ENCODE measurements at regions not wholly inside any gene's neighbourhood (a gene's known extent, or its start where the extent isn't known, plus 50 kb on each side); places are given as distances from the start of the nearest gene placed in this dataset.
A peak's percentile ranks its signal among the peaks of the same experiment; 100 is the strongest.

- no peak for TF ChIP-seq GLMP (CRISPR knock-in tag; IDR thresholded peaks at IDR 0.05; ENCODE audit: borderline replicate concordance)
- TF ChIP-seq TOE1 (CRISPR knock-in tag; IDR thresholded peaks at IDR 0.05) = no peak
- TF ChIP-seq ZNF282 (IDR thresholded peaks at IDR 0.05; ENCODE audit: partially characterized antibody) = no peak
- TF ChIP-seq NR2F2 (IDR thresholded peaks at IDR 0.05; ENCODE audit: borderline replicate concordance, low read depth) = no peak
- TF ChIP-seq ZNF589 (CRISPR knock-in tag; conservative IDR thresholded peaks at IDR 0.05) = no peak; the same call in 1 of the 2 replicates
- TF ChIP-seq HMG20A (CRISPR knock-in tag; IDR thresholded peaks at IDR 0.05; ENCODE audit: borderline replicate concordance) = peak; percentile 65; the same call in 1 of the 2 replicates
- no peak for TF ChIP-seq ZNF740 (CRISPR knock-in tag; IDR thresholded peaks at IDR 0.05)
- TF ChIP-seq MTF1 (CRISPR knock-in tag; IDR thresholded peaks at IDR 0.05) = no peak
- 0 out of 2 replicates have a peak, but pooled peaks have one; percentile 45 for TF ChIP-seq ZBTB44 (CRISPR knock-in tag; IDR thresholded peaks at IDR 0.05)
- TF ChIP-seq ZFAT (CRISPR knock-in tag; conservative IDR thresholded peaks at IDR 0.05) = no peak
- TF ChIP-seq MAFG (CRISPR knock-in tag; IDR thresholded peaks at IDR 0.05) = no peak
- TF ChIP-seq ZNF572 (CRISPR knock-in tag; IDR thresholded peaks at IDR 0.05) = no peak
- peak; percentile 65; the same call in 1 of the 2 replicates for TF ChIP-seq JUND (CRISPR knock-in tag; IDR thresholded peaks at IDR 0.05)
- TF ChIP-seq ZBTB26 (CRISPR knock-in tag; IDR thresholded peaks at IDR 0.05; ENCODE audit: borderline replicate concordance) = no peak
- TF ChIP-seq PCBP1 (IDR thresholded peaks at IDR 0.05; ENCODE audit: borderline replicate concordance, low read depth, low read length) = no peak
- TF ChIP-seq GRHL1 (CRISPR knock-in tag; conservative IDR thresholded peaks at IDR 0.05) = no peak
- TF ChIP-seq HNF1A (IDR thresholded peaks at IDR 0.05; ENCODE audit: low read depth) = 0 out of 2 replicates have a peak, but pooled peaks have one; percentile 47
- TF ChIP-seq HNF1A (CRISPR knock-in tag; IDR thresholded peaks at IDR 0.05; ENCODE audit: borderline replicate concordance) = peak; percentile 82; the same call in 1 of the 2 replicates
These were observed 883.9 kb downstream of the BRD1 start (continued) for GRCh38 chr22:48943567-48944432.

Measured in HepG2 (cell line).